Adrenal gland (tissue), 9 donors: ENCODE measurements at regions not wholly inside any gene's neighbourhood (a gene's known extent, or its start where the extent isn't known, plus 50 kb on each side); places are given as distances from the start of the nearest gene placed in this dataset.

ENCODE experiments used
- DNase-seq, 7 donors: peaks; one replicate each; pipeline ENCODE4 v3.0.0-alpha.2; 2019 to 2020
- H3K27ac ChIP-seq, 5 donors: fragments of 200-600 bp; sonication (generic) in 4 of 5; 1 replicate in 3 of 5; 2 replicates in 2 of 5; pipeline versions ENCODE4 v1.5.1 to v1.8.0; 2016 to 2020; ENCODE audit warnings: mild to moderate bottlenecking in 1 of 5
- H3K27me3 ChIP-seq: fragments of 200-600 bp; 2 replicates; pipeline ENCODE4 v1.8.0; 2021
- H3K36me3 ChIP-seq, 2 donors: fragments of 200-600 bp; replicated peaks in 1 of 2; 1 replicate in 1 of 2; 2 replicates in 1 of 2; pipeline versions ENCODE4 v1.5.1 to v1.8.0; 2018 to 2022
- H3K4me1 ChIP-seq, 2 donors: fragments of 200-600 bp; replicated peaks in 1 of 2; 1 replicate in 1 of 2; 2 replicates in 1 of 2; pipeline versions ENCODE4 v1.5.1 to v1.8.0; 2018 to 2021
- H3K4me3 ChIP-seq, 4 donors: fragments of 200-600 bp; sonication (generic) in 3 of 4; one replicate each; pipeline ENCODE4 v1.5.1; 2016 to 2018
- H3K9me3 ChIP-seq, 3 donors: fragments of 200-600 bp; sonication (generic) in 1 of 3; replicated peaks in 1 of 3; 1 replicate in 2 of 3; 2 replicates in 1 of 3; pipeline versions ENCODE4 v1.5.1 to v1.8.0; 2016 to 2021
- CTCF ChIP-seq, 6 experiments: fragments of 450-650 bp in 4 of 6; fragments of 200-600 bp in 2 of 6; sonication (generic) in 1 of 6; IDR thresholded peaks; 1 replicate in 5 of 6; 2 replicates in 1 of 6; pipeline versions ENCODE4 v1.5.1 to v1.8.0; 2016 to 2021; ENCODE audit warnings: antibody characterized with exemption in 6 of 6, mild to moderate bottlenecking in 2 of 6, moderate library complexity in 1 of 6
- POLR2A ChIP-seq, 2 donors: fragments of 450-650 bp; IDR thresholded peaks; one replicate each; pipeline ENCODE4 v1.6.1; 2017; ENCODE audit warnings: antibody characterized with exemption in 2 of 2, mild to moderate bottlenecking in 2 of 2, moderate library complexity in 1 of 2
- WGBS, 4 donors: extraction: QIAGEN DNeasy Blood & Tissue Kit in 2 of 4; methylation state at CpG; one replicate each; pipeline versions ENCODE4 v1.1.5 to v1.1.7; 2013 to 2017; 5-methylcytosine and 5-hydroxymethylcytosine counted together
- intact Hi-C, 2 donors: fragments of 100-400 bp; cut with DNase I; formaldehyde crosslinking; loops; one replicate each; pipeline versions ENCODE4 v1.14.1 to v1.15.0; 2022 to 2023
- donor health status: healthy with polysubstance abuse.
- donor health status: Bipolar disorder and iron deficiency.
- donor health status: DM: yes; HTN: yes; CAD: no.
- donor health status: DM: no; HTN: no; CAD: no.
- donor health status: DM: no; HTN: no; CAD: no.

- H3K4me3 ChIP-seq, result no peak overlapping the region
- H3K9me3 ChIP-seq, result no peaks in the 10 kb centered on the region
- H3K27me3 ChIP-seq, result no peaks in the 10 kb centered on the region
- no peaks in the 10 kb centered on the region for H3K36me3 ChIP-seq
- no peak for DNase-seq
- WGBS, 4 donors, result 53 to 63% (median 59%) methylated on average over 2 of the region's 2 CpGs
- H3K4me1 ChIP-seq, result no peaks in the 10 kb centered on the region
- no peak overlapping the region for H3K27ac ChIP-seq
- intact Hi-C loops, result no loop called here
- TF ChIP-seq POLR2A (IDR thresholded peaks at IDR 0.05) (no peak), CTCF (IDR thresholded peaks at IDR 0.05) (no peak)
Measured at GRCh38 chr4:91909963-91910362, 393.8 kb upstream of the GRID2 start.

GRCh38 chr4:91914176-91914804 lies 389.5 kb upstream of the GRID2 start:
- Histone ChIP-seq H3K4me3 (no peak overlapping the region), H3K27ac (no peak overlapping the region), H3K4me1 (no peaks in the 10 kb centered on the region), H3K9me3 (no peaks in the 10 kb centered on the region), H3K36me3 (no peaks in the 10 kb centered on the region), H3K27me3 (no peaks in the 10 kb centered on the region)
- TF ChIP-seq CTCF (IDR thresholded peaks at IDR 0.05) (no peak), POLR2A (IDR thresholded peaks at IDR 0.05) (no peak)
- no peak for DNase-seq
- intact Hi-C loops, result no loop called here
- WGBS, 4 donors, result 79 to 100% (median 89%) methylated on average over 1 of the region's 1 CpG

- TF ChIP-seq POLR2A (IDR thresholded peaks at IDR 0.05) (no peak), CTCF (IDR thresholded peaks at IDR 0.05) (no peak)
- Histone ChIP-seq H3K27me3 (no peaks in the 10 kb centered on the region), H3K27ac (no peak overlapping the region), H3K4me3 (no peak overlapping the region), H3K36me3 (no peaks in the 10 kb centered on the region), H3K9me3 (no peaks in the 10 kb centered on the region), H3K4me1 (no peaks in the 10 kb centered on the region)
- intact Hi-C loops, result no loop called here
- DNase-seq, result no peak
Measured at GRCh38 chr4:91916219-91916618, 387.5 kb upstream of the GRID2 start.

GRCh38 chr4:91924625-91925024 lies 379.1 kb upstream of the GRID2 start:
- TF ChIP-seq CTCF (IDR thresholded peaks at IDR 0.05), result no peak
- no peak for TF ChIP-seq POLR2A (IDR thresholded peaks at IDR 0.05)
- no peaks in the 10 kb centered on the region for H3K27me3 ChIP-seq
- DNase-seq, result no peak
- no peaks in the 10 kb centered on the region for H3K4me1 ChIP-seq
- H3K9me3 ChIP-seq, result no peaks in the 10 kb centered on the region
- 85 to 89% (median 87%) methylated on average over 4 to 5 of the region's 5 CpGs for WGBS, 4 donors
- H3K27ac ChIP-seq, result no peak overlapping the region
- no peaks in the 10 kb centered on the region for H3K36me3 ChIP-seq
- H3K4me3 ChIP-seq, result no peak overlapping the region
- intact Hi-C loops, result no loop called here
